Activated CD8-positive, alpha-beta memory T cell treated with anti-CD3 and anti-CD28 coated beads, Interleukin-2, amount 10 ng/mL, durations not matched to agents 7 days and 5 days (primary cell): ENCODE measurements at regions not wholly inside any gene's neighbourhood (a gene's known extent, or its start where the extent isn't known, plus 50 kb on each side); places are given as distances from the start of the nearest gene placed in this dataset.

Experiments
- ATAC-seq: fragments of 150-1000 bp; cut with Tn5 transposase; one replicate; pipeline ENCODE4 v1.10.0; 2021; ENCODE audit warnings: moderate library complexity
- CTCF ChIA-PET: fragments of 350-600 bp; sonication (Branson Sonifier 250); formaldehyde crosslinking; loops from one replicate; lab custom pipeline; 2021; ENCODE audit warnings: antibody characterized with exemption; lab: Charles Lee
- DNase-seq: peaks from one replicate; pipeline ENCODE4 v3.0.0-alpha.2; 2020
- H3K27ac Mint-ChIP-seq: one replicate; pipeline ENCODE4 v1.8.0; 2021; ENCODE audit warnings: mild to moderate bottlenecking, mixed read lengths
- H3K27me3 Mint-ChIP-seq: one replicate; pipeline ENCODE4 v1.8.0; 2021; ENCODE audit warnings: mixed read lengths
- H3K36me3 Mint-ChIP-seq: one replicate; pipeline ENCODE4 v1.8.0; 2021; ENCODE audit warnings: mild to moderate bottlenecking, mixed read lengths
- H3K4me1 Mint-ChIP-seq: one replicate; pipeline ENCODE4 v1.8.0; 2021; ENCODE audit warnings: mixed read lengths
- H3K4me3 Mint-ChIP-seq: one replicate; pipeline ENCODE4 v1.8.0; 2021; ENCODE audit warnings: mild to moderate bottlenecking, moderate library complexity, mixed read lengths
- H3K9me3 Mint-ChIP-seq: one replicate; pipeline ENCODE4 v1.8.0; 2022; ENCODE audit warnings: low read depth, mixed read lengths

DNA sequence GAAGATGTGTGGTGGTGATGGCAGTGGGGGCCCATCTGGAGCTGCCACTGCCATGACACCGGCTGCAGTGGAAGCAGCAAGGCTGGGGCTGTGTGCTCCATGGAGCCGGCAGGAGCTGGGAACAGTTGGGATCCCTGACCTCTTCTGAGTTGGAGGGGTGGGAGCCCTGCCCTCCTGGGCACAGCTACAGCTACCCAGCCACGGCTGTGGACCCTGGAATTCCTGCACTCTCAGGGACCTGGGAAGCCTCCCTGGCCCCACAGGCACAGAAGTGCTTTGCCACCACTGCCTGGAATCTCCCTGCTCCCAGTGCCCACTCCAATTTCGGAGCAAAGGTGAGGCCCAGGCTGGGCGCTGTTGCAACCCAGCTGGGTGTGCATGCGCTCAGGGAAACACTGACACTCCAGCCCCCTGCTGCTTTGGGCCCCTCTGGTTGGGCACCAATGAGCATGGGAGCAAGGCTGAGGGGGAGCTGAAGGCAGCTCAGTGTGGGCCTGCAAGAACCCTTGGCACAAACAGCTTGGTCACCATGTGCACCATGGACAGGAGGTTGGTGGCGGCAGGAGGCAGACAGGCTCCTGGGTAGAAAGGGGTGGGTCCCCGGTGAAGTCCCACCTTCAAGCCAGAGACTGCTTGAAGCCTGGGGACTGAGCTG is 817.6 kb downstream of the KCNT2 start:
- Mint-ChIP-seq H3K36me3 (no peaks in the 10 kb centered on the region), H3K27ac (no peak overlapping the region), H3K4me1 (no peaks in the 10 kb centered on the region), H3K9me3 (peaks cover 3% of the 10 kb centered on the region), H3K4me3 (no peak overlapping the region), H3K27me3 (no peaks in the 10 kb centered on the region)
- CTCF ChIA-PET: no interaction called here
- ATAC-seq: no peak
- no peak for DNase-seq

DNA sequence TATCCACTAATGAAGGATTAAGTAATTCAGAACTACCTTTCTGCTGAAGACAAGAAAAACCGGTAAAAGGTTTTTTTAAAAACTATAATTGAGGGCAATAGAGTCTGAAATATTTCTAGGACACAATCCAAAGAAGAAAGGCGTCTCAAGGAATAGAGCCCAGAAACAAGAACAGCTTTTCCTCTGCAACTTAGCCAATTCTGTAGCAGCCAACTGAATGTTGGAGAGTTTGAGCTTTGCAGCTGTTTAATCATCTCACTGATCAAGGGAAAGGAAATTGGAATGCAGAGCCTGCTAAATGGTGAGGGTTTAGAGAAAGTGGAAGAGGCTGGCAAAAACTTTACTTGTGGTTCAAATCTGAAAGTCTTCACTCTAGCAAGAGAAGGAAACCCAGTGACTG is 818.9 kb downstream of the KCNT2 start:
- H3K27ac Mint-ChIP-seq: no peak overlapping the region
- no peaks in the 10 kb centered on the region for H3K36me3 Mint-ChIP-seq
- no peaks in the 10 kb centered on the region for H3K4me1 Mint-ChIP-seq
- ATAC-seq (no peak), DNase-seq (no peak)
- H3K4me3 Mint-ChIP-seq: no peak overlapping the region
- peaks cover 3% of the 10 kb centered on the region for H3K9me3 Mint-ChIP-seq
- CTCF ChIA-PET: no interaction called here
- H3K27me3 Mint-ChIP-seq: no peaks in the 10 kb centered on the region

DNA sequence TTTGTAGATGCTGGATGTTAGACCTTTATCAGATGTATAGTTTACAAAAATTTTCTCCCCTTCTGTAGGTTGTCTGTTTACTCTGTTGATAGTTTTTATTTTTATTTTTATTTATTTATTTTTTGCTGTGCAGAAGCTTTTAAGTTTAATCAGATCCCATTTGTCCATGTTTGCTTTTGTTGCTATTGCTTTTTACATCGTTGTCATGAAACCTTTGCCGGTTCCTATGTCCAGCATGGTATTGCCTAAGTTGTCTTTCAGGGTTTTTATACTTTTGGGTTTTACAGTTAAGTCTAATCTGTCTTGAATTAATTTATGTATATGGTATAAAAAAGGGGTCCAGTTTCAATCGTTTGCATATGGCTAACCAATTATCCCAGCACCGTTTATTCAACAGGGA is 819.5 kb downstream of the KCNT2 start:
- CTCF ChIA-PET: no interaction called here
- Mint-ChIP-seq H3K27ac (no peak overlapping the region), H3K4me3 (no peak overlapping the region), H3K4me1 (no peaks in the 10 kb centered on the region), H3K9me3 (peaks cover 3% of the 10 kb centered on the region), H3K36me3 (no peaks in the 10 kb centered on the region), H3K27me3 (no peaks in the 10 kb centered on the region)
- ATAC-seq: no peak
- no peak for DNase-seq

DNA sequence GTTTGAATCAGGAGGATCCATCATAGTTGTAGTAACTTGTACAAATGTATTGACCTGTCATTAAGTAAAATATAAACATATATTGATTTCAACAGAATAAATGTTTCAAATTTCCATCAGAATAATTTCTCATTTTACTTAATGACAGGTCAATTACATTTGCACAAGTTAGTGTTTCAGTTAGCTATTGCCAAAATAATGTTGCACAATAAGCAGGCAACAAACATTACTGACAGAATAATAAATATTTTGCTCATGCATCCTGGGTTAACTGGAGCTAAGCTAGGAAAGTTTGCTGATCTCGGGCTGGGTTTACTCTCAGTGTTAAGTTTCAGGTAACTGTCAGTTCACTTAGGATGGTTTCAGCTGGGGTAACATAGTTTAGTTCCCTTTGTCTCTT is 822.4 kb downstream of the KCNT2 start:
- ATAC-seq (no peak), DNase-seq (no peak)
- Mint-ChIP-seq H3K27me3 (no peaks in the 10 kb centered on the region), H3K36me3 (no peaks in the 10 kb centered on the region), H3K4me3 (no peak overlapping the region), H3K9me3 (no peaks in the 10 kb centered on the region), H3K4me1 (no peaks in the 10 kb centered on the region), H3K27ac (no peak overlapping the region)
- CTCF ChIA-PET: no interaction called here

DNA sequence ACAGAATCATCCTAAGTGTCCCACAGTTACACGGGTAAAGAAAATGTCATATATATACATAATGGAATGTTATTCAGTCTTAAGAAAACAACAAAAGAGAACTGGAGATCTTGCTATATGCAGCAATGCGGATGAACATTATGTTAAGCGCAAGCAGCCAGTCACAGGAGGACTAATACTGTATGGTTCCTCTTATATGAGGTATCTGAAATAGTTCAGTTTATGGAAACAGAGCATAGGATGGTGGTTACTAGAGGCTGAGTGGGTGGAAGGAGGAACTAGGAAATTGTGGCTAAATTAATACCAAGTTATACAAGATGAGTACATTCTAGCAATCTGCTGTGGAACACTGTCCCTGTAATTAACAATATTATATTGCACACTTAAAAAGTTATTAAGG is 834.3 kb downstream of the KCNT2 start:
- Mint-ChIP-seq H3K9me3 (no peaks in the 10 kb centered on the region), H3K4me3 (no peak overlapping the region), H3K27ac (no peak overlapping the region), H3K36me3 (no peaks in the 10 kb centered on the region), H3K4me1 (no peaks in the 10 kb centered on the region), H3K27me3 (no peaks in the 10 kb centered on the region)
- no peak for DNase-seq
- no peak for ATAC-seq
- CTCF ChIA-PET: no interaction called here

DNA sequence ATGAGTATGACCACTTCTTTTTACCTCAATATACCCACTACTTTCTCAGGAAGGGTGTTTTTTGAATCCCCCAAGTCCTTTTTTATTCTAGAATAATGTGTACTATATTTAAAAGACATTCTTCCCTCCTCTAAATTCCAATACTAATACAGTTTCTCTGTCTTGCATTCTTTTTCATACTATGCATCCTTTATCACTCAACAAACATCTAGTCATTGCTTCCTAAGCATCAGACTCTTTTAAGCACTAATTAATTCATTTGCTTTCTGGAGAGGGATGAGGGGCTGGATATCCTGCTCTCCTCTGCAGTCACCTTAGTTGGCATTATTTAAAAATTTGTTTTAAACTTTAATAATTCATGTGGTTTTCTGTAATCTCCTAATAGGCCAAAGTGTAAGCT is 838.8 kb downstream of the KCNT2 start:
- H3K36me3 Mint-ChIP-seq: no peaks in the 10 kb centered on the region
- DNase-seq (no peak), ATAC-seq (no peak)
- H3K27me3 Mint-ChIP-seq: no peaks in the 10 kb centered on the region
- H3K4me1 Mint-ChIP-seq: no peaks in the 10 kb centered on the region
- H3K4me3 Mint-ChIP-seq: no peak overlapping the region
- CTCF ChIA-PET: no interaction called here
- no peaks in the 10 kb centered on the region for H3K9me3 Mint-ChIP-seq
- H3K27ac Mint-ChIP-seq: no peak overlapping the region

DNA sequence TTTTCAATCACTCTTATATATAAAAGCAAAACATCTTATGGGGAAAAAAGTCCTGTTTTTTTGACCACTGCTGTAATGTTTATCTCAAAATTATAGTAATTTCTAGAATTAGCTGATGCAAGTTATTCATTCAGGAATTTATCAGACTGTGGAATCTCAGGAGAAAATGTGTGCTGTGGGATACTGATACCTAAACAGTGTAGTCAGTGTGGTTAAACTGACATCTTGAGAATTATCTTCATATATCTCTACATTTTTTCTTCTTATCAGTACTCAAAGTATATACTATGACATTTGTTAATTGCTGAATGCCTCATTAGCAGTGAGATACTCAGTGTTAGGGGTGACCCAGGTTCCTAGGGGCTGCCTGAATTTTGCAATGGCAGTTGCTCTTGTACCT is 839.3 kb downstream of the KCNT2 start:
- no peaks in the 10 kb centered on the region for H3K9me3 Mint-ChIP-seq
- CTCF ChIA-PET: no interaction called here
- no peaks in the 10 kb centered on the region for H3K36me3 Mint-ChIP-seq
- H3K27ac Mint-ChIP-seq: no peak overlapping the region
- no peaks in the 10 kb centered on the region for H3K27me3 Mint-ChIP-seq
- H3K4me3 Mint-ChIP-seq: no peak overlapping the region
- no peak for DNase-seq
- H3K4me1 Mint-ChIP-seq: no peaks in the 10 kb centered on the region
- no peak for ATAC-seq

DNA sequence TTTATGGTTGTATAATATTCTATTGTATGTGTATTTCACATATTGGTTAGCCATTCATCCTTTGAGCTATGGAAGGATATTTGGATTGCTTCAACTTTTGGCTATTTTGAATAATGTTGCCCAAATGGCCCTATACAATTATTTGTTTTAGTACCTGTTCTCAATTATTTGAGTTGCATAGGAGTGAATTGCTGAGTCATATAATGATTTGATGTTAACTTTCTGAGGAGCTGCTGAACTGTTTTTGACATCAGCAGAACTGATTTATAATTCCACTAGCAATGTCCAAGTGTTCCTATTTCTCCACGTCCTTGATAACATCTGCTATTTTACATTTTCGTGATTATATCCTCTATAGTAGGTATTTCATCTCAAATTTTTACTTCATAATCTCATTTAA is 839.9 kb downstream of the KCNT2 start:
- CTCF ChIA-PET: no interaction called here
- Mint-ChIP-seq H3K27ac (no peak overlapping the region), H3K27me3 (no peaks in the 10 kb centered on the region), H3K4me3 (no peak overlapping the region), H3K4me1 (no peaks in the 10 kb centered on the region), H3K9me3 (no peaks in the 10 kb centered on the region), H3K36me3 (no peaks in the 10 kb centered on the region)
- DNase-seq: no peak
- ATAC-seq: no peak

DNA sequence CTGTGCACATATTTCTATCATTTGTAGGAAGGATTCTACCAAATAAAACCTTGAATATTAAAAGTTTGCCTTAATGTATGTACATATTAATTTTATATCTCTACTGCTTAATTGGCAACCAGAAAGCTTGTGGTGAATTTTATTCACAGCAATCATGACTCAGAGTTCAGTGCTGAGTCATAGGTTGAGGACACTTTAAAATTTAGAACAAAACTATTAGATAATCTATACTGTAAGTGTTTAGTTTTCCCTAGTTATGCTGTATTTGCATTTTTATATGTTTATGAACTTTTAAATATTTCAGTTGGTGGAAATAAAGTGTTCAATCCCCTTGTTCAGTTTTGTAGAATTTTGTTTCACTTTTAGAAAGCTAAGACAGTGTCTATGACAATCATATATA is 841.5 kb downstream of the KCNT2 start:
- no peaks in the 10 kb centered on the region for H3K36me3 Mint-ChIP-seq
- H3K27me3 Mint-ChIP-seq: no peaks in the 10 kb centered on the region
- no peaks in the 10 kb centered on the region for H3K4me1 Mint-ChIP-seq
- no peaks in the 10 kb centered on the region for H3K9me3 Mint-ChIP-seq
- CTCF ChIA-PET: no interaction called here
- no peak for ATAC-seq
- no peak for DNase-seq
- no peak overlapping the region for H3K27ac Mint-ChIP-seq
- H3K4me3 Mint-ChIP-seq: no peak overlapping the region

DNA sequence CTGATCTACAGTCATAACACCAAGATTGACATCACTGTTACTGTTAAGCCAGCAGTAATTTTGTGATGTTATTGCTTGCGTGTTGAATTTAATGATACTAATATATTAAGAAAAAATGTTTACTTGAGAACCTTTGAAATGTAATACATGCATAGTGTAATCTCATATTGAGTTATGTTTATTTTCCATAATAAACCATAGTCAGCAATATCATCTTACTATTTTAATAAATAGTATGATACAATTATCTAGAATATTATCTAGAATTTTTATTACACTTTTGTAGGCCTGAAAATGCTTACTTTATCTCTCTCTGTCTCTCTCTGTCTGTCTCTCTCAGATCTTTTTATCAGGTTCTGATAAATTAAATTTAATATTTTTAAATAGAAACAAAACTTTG is 843.1 kb downstream of the KCNT2 start:
- Mint-ChIP-seq H3K27ac (no peak overlapping the region), H3K27me3 (no peaks in the 10 kb centered on the region), H3K4me1 (no peaks in the 10 kb centered on the region), H3K4me3 (no peak overlapping the region), H3K9me3 (no peaks in the 10 kb centered on the region), H3K36me3 (no peaks in the 10 kb centered on the region)
- CTCF ChIA-PET: no interaction called here
- ATAC-seq (no peak), DNase-seq (no peak)

DNA sequence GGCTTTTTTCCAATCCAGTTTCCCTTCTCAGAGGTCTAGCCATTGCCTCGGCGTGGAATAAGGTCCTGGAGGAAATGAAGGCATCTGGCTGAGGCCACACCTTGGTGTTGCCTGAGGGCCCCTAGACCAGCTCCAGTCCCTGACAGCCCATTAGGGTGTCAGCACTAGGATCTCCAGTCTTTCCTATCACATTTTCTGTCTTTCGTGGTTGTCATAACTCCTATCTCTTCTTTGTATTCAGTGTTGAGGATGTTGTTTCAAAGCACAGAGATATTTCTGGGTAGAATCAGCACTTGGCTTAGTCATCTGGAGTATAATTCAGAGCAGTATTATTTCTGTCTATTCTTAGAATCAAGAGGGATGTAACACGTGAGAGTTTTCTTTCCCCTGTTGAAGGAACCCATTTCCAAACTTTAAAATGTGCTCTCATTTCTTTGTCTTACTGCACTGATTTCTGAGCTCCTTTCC is 844.3 kb downstream of the KCNT2 start:
- CTCF ChIA-PET: no interaction called here
- Mint-ChIP-seq H3K4me1 (no peaks in the 10 kb centered on the region), H3K27me3 (no peaks in the 10 kb centered on the region), H3K4me3 (no peak overlapping the region), H3K36me3 (no peaks in the 10 kb centered on the region), H3K9me3 (no peaks in the 10 kb centered on the region), H3K27ac (no peak overlapping the region)
- DNase-seq (no peak), ATAC-seq (no peak)

DNA sequence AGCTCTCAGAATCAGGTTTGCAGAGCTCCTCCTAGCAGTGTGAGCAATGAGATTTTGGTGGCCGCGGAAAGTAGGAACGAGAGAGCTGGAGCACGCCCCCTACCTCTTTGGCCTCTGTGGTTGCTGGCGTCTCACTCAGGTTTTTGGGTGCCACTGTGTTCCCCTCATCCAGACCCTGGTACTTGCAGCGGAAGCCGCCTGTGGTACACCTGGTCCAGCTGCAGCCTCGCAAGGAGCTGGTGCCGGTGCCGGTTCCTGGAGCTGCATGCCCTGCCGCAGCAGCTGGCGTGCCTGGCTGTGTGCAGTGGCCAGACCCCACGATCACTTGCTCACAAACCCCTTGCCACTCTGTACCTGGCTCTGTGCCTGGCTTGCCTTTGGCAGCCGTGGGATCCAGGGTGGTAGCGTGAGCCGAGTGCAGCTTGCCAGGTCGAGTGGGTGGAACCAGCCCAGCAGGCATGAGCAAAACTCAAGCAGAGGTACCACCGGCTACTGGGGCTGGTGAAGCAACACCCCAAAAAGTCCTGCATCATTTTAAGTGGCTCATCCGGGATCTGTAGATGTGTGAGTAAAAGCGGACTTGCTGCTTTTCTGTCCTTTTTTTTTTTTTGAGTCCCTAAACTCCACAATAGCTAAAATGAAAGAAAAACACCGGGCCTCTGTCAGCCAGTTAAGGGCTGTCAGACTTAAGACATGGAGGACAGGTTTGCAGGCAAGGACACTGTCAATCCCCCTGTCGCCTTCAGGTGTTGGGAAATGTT is 844.9 kb downstream of the KCNT2 start:
- Mint-ChIP-seq H3K27me3 (no peaks in the 10 kb centered on the region), H3K27ac (no peak overlapping the region), H3K9me3 (no peaks in the 10 kb centered on the region), H3K4me3 (no peak overlapping the region), H3K36me3 (no peaks in the 10 kb centered on the region), H3K4me1 (no peaks in the 10 kb centered on the region)
- CTCF ChIA-PET: no interaction called here
- ATAC-seq (no peak), DNase-seq (no peak)

DNA sequence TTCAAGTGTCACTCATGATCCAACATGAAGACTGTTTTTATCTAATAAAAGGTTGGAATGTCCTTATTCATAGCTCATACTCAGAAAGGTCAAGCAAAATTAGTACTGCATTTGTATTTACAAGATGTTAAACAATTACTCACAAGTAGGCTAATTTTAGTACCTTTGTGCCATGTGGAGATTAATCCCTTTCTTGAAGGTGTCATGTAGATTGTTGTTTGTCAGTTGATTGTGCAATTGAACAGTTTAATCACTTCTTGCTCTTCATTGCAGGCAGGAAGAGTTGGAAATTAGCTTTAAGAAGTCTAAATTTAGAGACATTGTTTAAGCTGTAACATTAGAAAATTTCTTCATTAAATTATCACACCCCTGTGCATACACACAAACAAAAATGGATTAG is 847.1 kb downstream of the KCNT2 start:
- H3K4me3 Mint-ChIP-seq: no peak overlapping the region
- H3K27ac Mint-ChIP-seq: no peak overlapping the region
- ATAC-seq (no peak), DNase-seq (no peak)
- CTCF ChIA-PET: no interaction called here
- no peaks in the 10 kb centered on the region for H3K9me3 Mint-ChIP-seq
- H3K36me3 Mint-ChIP-seq: no peaks in the 10 kb centered on the region
- H3K27me3 Mint-ChIP-seq: no peaks in the 10 kb centered on the region
- H3K4me1 Mint-ChIP-seq: no peaks in the 10 kb centered on the region

DNA sequence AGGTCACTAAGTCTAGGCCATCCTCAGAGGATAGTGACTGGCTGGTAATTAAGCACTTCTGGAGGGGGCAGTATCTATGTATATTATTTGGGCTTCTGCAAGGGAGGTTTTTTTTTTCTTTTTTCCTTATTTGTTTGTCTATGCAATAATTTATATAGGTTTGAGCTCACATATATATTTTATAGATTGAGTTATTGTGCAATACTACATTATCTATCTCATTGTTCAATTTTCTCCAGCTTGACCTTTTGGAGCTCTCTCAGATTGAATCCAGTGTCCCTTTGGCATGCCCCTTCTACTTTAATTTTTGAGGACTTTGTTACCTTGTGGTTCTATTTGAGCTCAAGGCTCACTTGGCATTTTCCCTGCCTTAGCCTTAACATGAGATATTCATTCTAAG is 852.1 kb downstream of the KCNT2 start:
- Mint-ChIP-seq H3K27ac (no peak overlapping the region), H3K4me1 (no peaks in the 10 kb centered on the region), H3K4me3 (no peak overlapping the region), H3K9me3 (no peaks in the 10 kb centered on the region), H3K36me3 (no peaks in the 10 kb centered on the region), H3K27me3 (no peaks in the 10 kb centered on the region)
- CTCF ChIA-PET: no interaction called here
- no peak for DNase-seq
- ATAC-seq: no peak
